Liver (tissue), 3 donors: ENCODE measurements at regions not wholly inside any gene's neighbourhood (a gene's known extent, or its start where the extent isn't known, plus 50 kb on each side); places are given as distances from the start of the nearest gene placed in this dataset.
A peak's percentile ranks its signal among the peaks of the same experiment; 100 is the strongest.

Experiments used
- HNF4G ChIP-seq: IDR thresholded peaks from 2 replicates; pipeline ENCODE4 v1.6.1; 2016; ENCODE audit warnings: antibody characterized with exemption
- RXRA ChIP-seq, 2 donors: IDR thresholded peaks; 2 replicates each; pipeline ENCODE4 v1.6.1; 2017 to 2018; ENCODE audit warnings: antibody characterized with exemption in 2 of 2, mild to moderate bottlenecking in 1 of 2
- TAF1 ChIP-seq: conservative IDR thresholded peaks from 2 replicates; pipeline ENCODE4 v1.6.1; 2016; ENCODE audit warnings: antibody characterized with exemption, mild to moderate bottlenecking
- TF ChIP-seq, protein P1 (sequence below): IDR thresholded peaks from 2 replicates; pipeline ENCODE4 v1.6.1; 2016; ENCODE audit warnings: antibody characterized with exemption
- TF ChIP-seq, protein P2 (sequence below): fragments of 150-350 bp; IDR thresholded peaks from 2 replicates; pipeline ENCODE4 v1.5.1; 2017; ENCODE audit warnings: improper control_type of control experiment, low read depth, low read length; ENCODE audit not compliant: missing input control
- donor health status: healthy.
- donor health status: healthy.

DNA sequence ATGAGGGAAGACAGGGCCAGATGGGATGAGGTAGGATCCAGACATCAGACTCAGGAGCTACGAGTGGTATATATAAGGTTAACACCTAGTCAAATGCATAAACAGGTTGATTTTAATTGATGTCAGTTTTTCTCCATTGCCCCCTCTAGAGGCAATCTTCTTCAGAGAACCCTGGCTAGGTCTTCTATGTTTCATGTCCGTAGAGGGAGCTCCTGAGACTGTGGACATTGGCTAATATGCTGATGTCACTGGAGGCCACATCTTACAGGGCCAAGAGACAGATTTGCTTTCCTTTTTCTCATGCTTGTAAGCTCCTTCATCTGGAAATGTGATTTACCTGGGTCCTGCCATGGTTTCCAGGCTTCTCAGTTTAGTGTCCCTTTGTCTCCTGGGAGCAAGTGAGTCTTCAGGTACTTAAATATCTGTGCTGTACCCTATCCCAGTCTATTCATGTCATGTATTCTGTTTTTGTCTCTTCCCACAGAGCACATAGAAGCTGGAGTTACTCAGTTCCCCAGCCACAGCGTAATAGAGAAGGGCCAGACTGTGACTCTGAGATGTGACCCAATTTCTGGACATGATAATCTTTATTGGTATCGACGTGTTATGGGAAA lies 161.6 kb upstream of the PRSS1 start:
- TF ChIP-seq HNF4G (no peak), RXRA (IDR thresholded peaks at IDR 0.05) (no peak), TAF1 (no peak)
- TF ChIP-seq, protein P1, sequence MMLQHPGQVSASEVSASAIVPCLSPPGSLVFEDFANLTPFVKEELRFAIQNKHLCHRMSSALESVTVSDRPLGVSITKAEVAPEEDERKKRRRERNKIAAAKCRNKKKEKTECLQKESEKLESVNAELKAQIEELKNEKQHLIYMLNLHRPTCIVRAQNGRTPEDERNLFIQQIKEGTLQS, result no peak
- TF ChIP-seq, protein P2, sequence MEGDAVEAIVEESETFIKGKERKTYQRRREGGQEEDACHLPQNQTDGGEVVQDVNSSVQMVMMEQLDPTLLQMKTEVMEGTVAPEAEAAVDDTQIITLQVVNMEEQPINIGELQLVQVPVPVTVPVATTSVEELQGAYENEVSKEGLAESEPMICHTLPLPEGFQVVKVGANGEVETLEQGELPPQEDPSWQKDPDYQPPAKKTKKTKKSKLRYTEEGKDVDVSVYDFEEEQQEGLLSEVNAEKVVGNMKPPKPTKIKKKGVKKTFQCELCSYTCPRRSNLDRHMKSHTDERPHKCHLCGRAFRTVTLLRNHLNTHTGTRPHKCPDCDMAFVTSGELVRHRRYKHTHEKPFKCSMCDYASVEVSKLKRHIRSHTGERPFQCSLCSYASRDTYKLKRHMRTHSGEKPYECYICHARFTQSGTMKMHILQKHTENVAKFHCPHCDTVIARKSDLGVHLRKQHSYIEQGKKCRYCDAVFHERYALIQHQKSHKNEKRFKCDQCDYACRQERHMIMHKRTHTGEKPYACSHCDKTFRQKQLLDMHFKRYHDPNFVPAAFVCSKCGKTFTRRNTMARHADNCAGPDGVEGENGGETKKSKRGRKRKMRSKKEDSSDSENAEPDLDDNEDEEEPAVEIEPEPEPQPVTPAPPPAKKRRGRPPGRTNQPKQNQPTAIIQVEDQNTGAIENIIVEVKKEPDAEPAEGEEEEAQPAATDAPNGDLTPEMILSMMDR, result peak; percentile 24
